Small intestine (tissue), 7 donors: ENCODE measurements at regions not wholly inside any gene's neighbourhood (a gene's known extent, or its start where the extent isn't known, plus 50 kb on each side); places are given as distances from the start of the nearest gene placed in this dataset.

ENCODE experiments used
- DNase-seq, 2 donors: peaks; one replicate each; pipeline versions ENCODE4 v3.0.0 to v3.0.0-alpha.2; 2013
- FAIRE-seq: peaks from 2 replicates; lab custom pipeline; 2012; peaks lifted over from hg19 to GRCh38; lab: Jason Lieb, UNC
- H3K27ac ChIP-seq, 3 donors: one replicate each; pipeline ENCODE4 v1.5.1; 2013; ENCODE audit warnings: low read length in 2 of 3, mild to moderate bottlenecking in 2 of 3, control low read depth in 1 of 3, inconsistent platforms in 1 of 3, low read depth in 1 of 3, moderate library complexity in 1 of 3
- H3K27me3 ChIP-seq, 3 donors: one replicate each; pipeline ENCODE4 v1.6.1; 2013; ENCODE audit warnings: low read length in 3 of 3, inconsistent platforms in 1 of 3; ENCODE audit not compliant: control insufficient read depth in 3 of 3, insufficient read depth in 3 of 3
- H3K36me3 ChIP-seq, 3 donors: one replicate each; pipeline ENCODE4 v1.6.1; 2013; ENCODE audit warnings: low read length in 3 of 3, inconsistent platforms in 1 of 3, low read depth in 1 of 3, mild to moderate bottlenecking in 1 of 3, moderate library complexity in 1 of 3; ENCODE audit not compliant: control insufficient read depth in 3 of 3, insufficient read depth in 2 of 3
- H3K4me1 ChIP-seq, 3 donors: one replicate each; pipeline ENCODE4 v1.6.1; 2013; ENCODE audit warnings: low read length in 2 of 3, inconsistent platforms in 1 of 3, low read depth in 1 of 3, mild to moderate bottlenecking in 1 of 3, moderate library complexity in 1 of 3; ENCODE audit not compliant: control insufficient read depth in 3 of 3, insufficient read depth in 2 of 3
- H3K4me3 ChIP-seq, 3 donors: one replicate each; pipeline ENCODE4 v1.5.1; 2013; ENCODE audit warnings: low read length in 3 of 3, control low read depth in 1 of 3, inconsistent platforms in 1 of 3, low read depth in 1 of 3, mild to moderate bottlenecking in 1 of 3, moderate library complexity in 1 of 3
- H3K9me3 ChIP-seq, 2 donors: one replicate each; pipeline ENCODE4 v1.6.1; 2013; ENCODE audit warnings: low read depth in 1 of 2, low read length in 1 of 2; ENCODE audit not compliant: control insufficient read depth in 2 of 2, insufficient read depth in 1 of 2
- WGBS, 3 donors: extraction: QIAGEN DNeasy Blood & Tissue Kit; methylation state at CpG; one replicate each; pipeline ENCODE4 v1.1.7; 2013; 5-methylcytosine and 5-hydroxymethylcytosine counted together
- donor health status: healthy with polysubstance abuse.
- donor health status: control.
- donor health status: control.
- donor health status: Bipolar disorder and iron deficiency.
- donor health status: healthy.

DNA sequence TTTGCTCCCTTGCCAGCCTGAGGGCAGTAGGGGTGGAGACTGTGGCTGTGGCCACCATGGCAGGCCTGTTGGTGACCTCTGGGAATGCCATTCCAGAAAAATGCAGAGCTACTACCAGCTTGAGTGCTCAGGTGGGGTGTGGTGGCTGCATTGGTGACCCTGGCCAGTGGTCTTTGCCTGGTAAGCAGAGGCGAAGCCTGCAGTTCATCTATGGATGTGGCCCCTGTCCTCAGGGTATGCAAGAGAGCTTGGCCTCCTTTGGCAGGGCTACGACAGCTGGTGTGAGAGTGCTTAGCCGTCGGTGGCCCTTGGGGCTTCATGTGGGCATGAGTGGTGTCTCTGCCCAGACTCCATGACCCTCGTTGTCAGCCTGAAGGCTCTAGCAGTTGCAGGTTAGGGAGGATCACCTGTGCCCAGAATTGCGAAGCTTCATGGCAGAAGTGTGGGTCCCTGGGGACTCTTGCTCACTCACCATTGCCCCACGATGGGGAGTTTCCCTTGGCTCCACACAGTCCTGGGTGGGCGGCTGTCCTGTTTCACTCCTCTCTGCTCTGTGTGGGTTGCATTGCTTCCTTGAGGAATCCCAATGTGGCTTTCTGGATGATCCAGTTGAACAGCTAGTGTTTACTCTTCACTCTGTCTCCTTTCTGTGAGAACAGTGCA, 117.9 kb upstream of the CDH12 start:
- Histone ChIP-seq H3K9me3 (peaks cover 0 to 12% of the 10 kb centered on the region in 2 donors), H3K4me1 (no peaks in the 10 kb centered on the region), H3K27ac (no peak overlapping the region), H3K27me3 (no peaks in the 10 kb centered on the region), H3K36me3 (no peaks in the 10 kb centered on the region), H3K4me3 (no peak overlapping the region)
- DNase-seq (no peak), FAIRE-seq (no peak)
- 80 to 85% (median 82%) methylated on average over 8 of the region's 8 CpGs for WGBS, 3 donors

DNA sequence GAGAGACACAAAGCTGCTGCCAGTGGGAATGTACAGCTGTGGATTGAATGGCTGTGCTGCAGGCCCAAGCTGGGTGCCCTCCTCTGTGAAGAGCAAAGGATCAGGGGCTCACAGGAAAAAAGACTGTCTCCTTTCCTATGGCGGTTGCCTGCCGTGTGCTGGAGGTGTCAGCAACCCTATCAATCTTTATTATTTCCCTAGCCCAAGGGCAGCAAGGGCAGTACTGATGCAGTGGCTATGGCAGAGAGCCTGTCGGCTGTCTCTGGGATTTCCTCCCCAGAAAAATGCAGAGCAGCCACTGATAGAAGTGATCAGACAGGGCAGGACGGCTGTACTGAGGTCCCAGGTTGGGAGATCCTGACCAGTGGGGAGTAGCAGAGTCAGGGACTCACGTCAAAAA, 117.3 kb upstream of the CDH12 start:
- no peaks in the 10 kb centered on the region for H3K4me1 ChIP-seq
- peaks cover 0 to 12% of the 10 kb centered on the region in 2 donors for H3K9me3 ChIP-seq
- no peaks in the 10 kb centered on the region for H3K27me3 ChIP-seq
- 72 to 77% (median 76%) methylated on average over 5 of the region's 5 CpGs for WGBS, 3 donors
- no peaks in the 10 kb centered on the region for H3K36me3 ChIP-seq
- no peak overlapping the region for H3K4me3 ChIP-seq
- no peak for DNase-seq
- no peak overlapping the region for H3K27ac ChIP-seq
- no peak for FAIRE-seq

DNA sequence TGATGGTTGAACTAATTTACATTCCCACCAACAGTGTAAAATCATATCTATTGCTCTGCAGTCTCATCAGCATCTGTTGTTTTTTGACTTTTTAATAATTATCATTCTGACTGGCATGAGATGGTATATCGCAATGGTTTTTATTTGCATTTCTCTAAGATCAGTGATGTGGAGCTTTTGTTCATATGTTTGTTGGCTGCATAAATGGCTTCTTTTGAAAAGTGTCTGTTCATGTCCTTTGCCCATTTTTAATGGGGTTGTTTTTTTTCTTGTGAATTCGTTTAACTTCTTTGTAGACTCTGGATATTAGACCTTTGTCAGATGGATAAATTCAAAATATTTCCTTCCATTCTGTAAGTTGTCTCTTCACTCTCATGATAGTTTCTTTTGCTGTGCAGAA, 115.2 kb upstream of the CDH12 start:
- FAIRE-seq: no peak
- Histone ChIP-seq H3K36me3 (no peaks in the 10 kb centered on the region), H3K9me3 (peaks cover 0 to 12% of the 10 kb centered on the region in 2 donors), H3K4me3 (no peak overlapping the region), H3K27ac (no peak overlapping the region), H3K4me1 (no peaks in the 10 kb centered on the region), H3K27me3 (no peaks in the 10 kb centered on the region)
- 73 to 83% (median 82%) methylated on average over 2 of the region's 2 CpGs for WGBS, 3 donors
- no peak for DNase-seq

DNA sequence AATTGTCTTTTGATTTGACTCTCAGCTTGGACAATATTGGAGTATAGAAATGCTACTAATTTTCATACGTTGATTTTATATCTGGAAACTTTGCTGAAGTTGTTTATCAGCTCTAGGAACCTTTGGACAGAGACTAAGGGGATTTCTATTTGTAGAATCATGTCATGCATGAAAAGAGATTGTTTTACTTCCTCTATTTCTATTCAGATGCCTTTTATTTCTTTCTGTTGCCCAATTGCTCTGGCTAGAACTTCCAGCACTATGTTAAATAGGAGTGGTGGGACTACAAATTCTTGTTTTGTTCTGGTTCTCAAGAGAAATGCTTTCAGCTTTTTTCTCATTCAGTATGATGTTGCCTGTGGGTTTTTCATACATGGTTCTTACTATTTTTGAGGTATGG, 112.8 kb upstream of the CDH12 start:
- Histone ChIP-seq H3K9me3 (peaks cover 0 to 6% of the 10 kb centered on the region in 2 donors), H3K4me1 (no peaks in the 10 kb centered on the region), H3K36me3 (no peaks in the 10 kb centered on the region), H3K27ac (no peak overlapping the region), H3K27me3 (no peaks in the 10 kb centered on the region), H3K4me3 (no peak overlapping the region)
- 50 to 71% (median 51%) methylated on average over 1 of the region's 1 CpG for WGBS, 3 donors
- no peak for DNase-seq
- no peak for FAIRE-seq

DNA sequence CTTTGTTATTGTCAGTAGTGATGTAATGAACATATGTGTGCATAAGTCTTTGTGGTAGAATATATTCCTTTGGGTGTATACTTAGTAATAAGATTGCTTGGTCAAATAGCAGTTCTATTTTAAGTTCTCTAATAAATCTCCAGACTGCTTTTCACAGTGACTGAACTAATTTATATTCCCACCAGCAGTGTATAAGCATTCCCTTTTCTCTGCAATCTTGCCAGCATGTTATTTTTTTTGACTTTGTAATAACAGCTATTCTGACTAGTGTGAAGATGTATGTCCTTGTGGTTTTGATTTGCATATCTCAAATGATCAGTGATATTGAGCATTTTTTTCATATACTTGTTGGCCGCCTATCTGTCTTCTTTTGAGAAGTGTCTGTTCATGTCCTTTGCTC, 111.5 kb upstream of the CDH12 start:
- Histone ChIP-seq H3K4me3 (no peak overlapping the region), H3K4me1 (no peaks in the 10 kb centered on the region), H3K27me3 (no peaks in the 10 kb centered on the region), H3K36me3 (no peaks in the 10 kb centered on the region), H3K27ac (no peak overlapping the region), H3K9me3 (no peaks in the 10 kb centered on the region)
- FAIRE-seq (no peak), DNase-seq (no peak)
- 66 to 97% (median 93%) methylated on average over 1 of the region's 1 CpG for WGBS, 3 donors

DNA sequence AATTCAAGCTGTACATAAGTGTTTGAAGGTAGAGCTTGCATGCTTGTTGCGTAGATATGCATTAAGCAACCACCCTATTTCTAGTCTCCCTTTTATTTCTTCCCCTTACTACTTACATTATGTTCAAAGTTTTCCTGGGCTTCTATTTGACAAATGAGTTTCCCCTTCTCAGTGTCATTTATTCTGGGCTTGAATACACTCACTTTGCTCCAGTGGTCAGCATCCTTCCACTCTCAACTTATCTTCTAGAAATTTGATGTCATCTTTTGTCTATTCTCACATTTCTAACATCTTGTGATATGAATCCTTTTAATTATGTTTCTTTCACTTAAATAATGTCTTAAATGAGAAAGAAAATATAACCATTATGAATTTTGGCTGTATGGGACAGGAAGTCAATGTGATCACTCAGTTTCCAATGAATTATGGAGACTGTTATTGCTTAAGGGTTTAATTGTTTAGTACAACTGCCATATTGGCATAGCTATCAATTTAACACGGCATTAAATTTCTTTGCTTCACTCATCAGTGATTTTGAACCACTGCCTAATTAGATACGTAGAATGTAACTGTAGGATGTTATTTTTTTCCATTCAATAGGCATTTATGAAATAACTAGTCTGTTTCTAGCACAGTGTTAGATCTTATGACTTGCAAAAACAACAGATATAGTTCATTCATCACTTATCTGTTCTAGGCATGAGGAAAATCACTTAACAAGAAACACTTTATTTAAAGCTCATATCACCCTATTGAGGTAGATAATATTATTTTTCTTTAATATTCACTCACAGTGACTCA, 105.5 kb upstream of the CDH12 start:
- Histone ChIP-seq H3K4me3 (no peak overlapping the region), H3K9me3 (no peaks in the 10 kb centered on the region), H3K36me3 (no peaks in the 10 kb centered on the region), H3K27me3 (no peaks in the 10 kb centered on the region), H3K27ac (no peak overlapping the region), H3K4me1 (no peaks in the 10 kb centered on the region)
- FAIRE-seq (no peak), DNase-seq (no peak)
- 80 to 86% (median 84%) methylated on average over 3 of the region's 3 CpGs for WGBS, 3 donors

DNA sequence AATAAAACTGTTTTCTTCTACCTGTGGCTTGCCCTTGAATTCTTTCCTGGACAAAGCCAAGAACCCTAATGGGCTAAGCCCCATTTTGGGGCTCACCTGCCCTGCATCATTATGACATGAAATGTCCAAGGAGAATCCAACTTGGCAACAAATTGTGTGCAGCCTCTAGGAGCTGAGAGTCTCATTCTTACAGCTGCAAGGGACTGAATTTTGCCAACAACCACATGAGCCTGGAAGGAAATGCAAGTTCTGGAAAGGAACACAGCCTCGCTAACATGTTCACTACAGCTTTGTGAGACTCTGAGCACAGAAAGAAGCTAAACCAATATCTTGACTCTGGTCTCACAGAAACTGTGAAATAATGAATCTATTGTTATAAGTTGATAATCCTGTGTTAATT, 94.8 kb upstream of the CDH12 start:
- FAIRE-seq (no peak), DNase-seq (no peak)
- Histone ChIP-seq H3K36me3 (no peaks in the 10 kb centered on the region), H3K4me3 (no peak overlapping the region), H3K27me3 (no peaks in the 10 kb centered on the region), H3K4me1 (no peaks in the 10 kb centered on the region), H3K9me3 (no peaks in the 10 kb centered on the region), H3K27ac (no peak overlapping the region)
- WGBS, 3 donors: 84 to 92% (median 87%) methylated on average over 1 of the region's 1 CpG

DNA sequence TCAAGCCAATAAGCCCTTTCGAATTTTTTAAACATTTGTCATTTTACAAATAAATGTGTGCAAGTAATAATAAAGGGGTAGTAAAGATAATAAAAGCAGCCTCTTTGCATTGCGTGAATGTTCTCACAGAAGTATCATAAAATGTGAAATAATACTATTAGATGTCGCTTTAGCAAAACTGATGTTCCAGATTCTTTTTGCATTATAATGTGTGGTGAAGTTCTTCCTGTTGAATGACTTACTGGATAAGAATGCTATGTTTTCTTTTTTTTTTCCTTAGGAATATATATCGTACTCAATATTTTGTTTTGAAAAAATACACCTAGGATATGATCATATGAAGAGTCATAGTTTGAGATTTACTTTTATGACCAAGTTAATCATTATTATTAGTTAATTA, 85.2 kb upstream of the CDH12 start:
- Histone ChIP-seq H3K36me3 (no peaks in the 10 kb centered on the region), H3K4me3 (no peak overlapping the region), H3K27me3 (no peaks in the 10 kb centered on the region), H3K4me1 (no peaks in the 10 kb centered on the region), H3K27ac (no peak overlapping the region), H3K9me3 (no peaks in the 10 kb centered on the region)
- 70 to 88% (median 86%) methylated on average over 4 of the region's 4 CpGs for WGBS, 3 donors
- FAIRE-seq: no peak
- DNase-seq: no peak
